IPS DF 4.7 (cell line): ENCODE measurements at regions not wholly inside any gene's neighbourhood (a gene's known extent, or its start where the extent isn't known, plus 50 kb on each side); places are given as distances from the start of the nearest gene placed in this dataset.
"Not testable (repeated sequence)": the region's sequence is repeated elsewhere in the genome, so short reads cannot be mapped to it uniquely, and the experiment has no call there.

ENCODE experiments used
- DNase-seq: peaks from one replicate; pipeline ENCODE4 v3.0.0-alpha.2; 2013; ENCODE audit warnings: low spot score; ENCODE audit errors: extremely low read depth

GRCh38 chr2:43000242-43001054 lies 208.1 kb upstream of the HAAO start:
- DNase-seq = no peak

- DNase-seq = no peak
These were observed 207.5 kb upstream of the HAAO start for GRCh38 chr2:42999856-43000241.

GRCh38 chr2:42999391-42999841 lies 207.0 kb upstream of the HAAO start:
- no peak for DNase-seq

- DNase-seq = no peak
These were observed 206.3 kb upstream of the HAAO start for GRCh38 chr2:42998721-42999120.

- no peak for DNase-seq
These were observed 204.1 kb upstream of the HAAO start for GRCh38 chr2:42996528-42996927.

- DNase-seq = no peak
These were observed 203.5 kb upstream of the HAAO start for GRCh38 chr2:42995752-42996422.

GRCh38 chr2:42989283-42990081 lies 197.1 kb upstream of the HAAO start:
- DNase-seq = not testable (repeated sequence)

GRCh38 chr2:42988055-42988454 lies 195.7 kb upstream of the HAAO start:
- not testable (repeated sequence) for DNase-seq

GRCh38 chr2:42987112-42987922 lies 194.9 kb upstream of the HAAO start:
- no peak for DNase-seq

GRCh38 chr2:42984617-42985016 lies 192.2 kb upstream of the HAAO start:
- no peak for DNase-seq

GRCh38 chr2:42984081-42984480 lies 191.7 kb upstream of the HAAO start:
- no peak for DNase-seq

GRCh38 chr2:42980764-42981416 lies 188.5 kb upstream of the HAAO start:
- no peak for DNase-seq

GRCh38 chr2:42979870-42980763 lies 187.7 kb upstream of the HAAO start:
- no peak for DNase-seq

- no peak for DNase-seq
These were observed 187.1 kb upstream of the HAAO start for GRCh38 chr2:42979416-42979869.

- DNase-seq = no peak
These were observed 186.6 kb upstream of the HAAO start for GRCh38 chr2:42978887-42979415.

- DNase-seq = no peak
These were observed 185.9 kb upstream of the HAAO start for GRCh38 chr2:42978175-42978886.

- no peak for DNase-seq
These were observed 185.1 kb upstream of the HAAO start for GRCh38 chr2:42977270-42978174.

GRCh38 chr2:42976351-42976750 lies 184.0 kb upstream of the HAAO start:
- DNase-seq = no peak
